ENCODE measurements at regions not wholly inside any gene's neighbourhood (a gene's known extent, or its start where the extent isn't known, plus 50 kb on each side); places are given as distances from the start of the nearest gene placed in this dataset.

GRCh38 chr2:881204-881918 lies 69.3 kb upstream of the SNTG2 start:
- Histone ChIP-seq H3K27me3 (ENCODE audit: control insufficient read depth in 1 of 2, insufficient read depth in 2 of 2, low read length in 2 of 2) (peaks cover 18 to 87% of the 10 kb centered on the region in 2 experiments; a peak in 4 of 5 replicates), H3K4me2 (ENCODE audit: low read depth, low read length) (no peak overlapping the region), H3K27ac (ENCODE audit: extremely low read length, insufficient read depth, low read length) (no peak overlapping the region), H3K4me3 (replicated peaks in 1 of 3; ENCODE audit: insufficient read depth in 1 of 3, low read depth in 2 of 3, low read length in 3 of 3) (no peak overlapping the region), H3K36me3 (replicated peaks in 1 of 2; ENCODE audit: control insufficient read depth in 1 of 2, insufficient read depth in 2 of 2, low read length in 2 of 2) (no peaks in the 10 kb centered on the region), H3K79me2 (ENCODE audit: insufficient read depth, low read length) (no peaks in the 10 kb centered on the region), H4K20me1 (ENCODE audit: insufficient read depth, low read length) (no peaks in the 10 kb centered on the region), H2AFZ (ENCODE audit: low read length) (no peak overlapping the region), H3K9ac (ENCODE audit: insufficient read depth, low read depth, low read length) (no peak overlapping the region), H3K9me3 (ENCODE audit: low read length) (no peaks in the 10 kb centered on the region), H3K4me1 (ENCODE audit: insufficient read depth, low read length) (no peaks in the 10 kb centered on the region)
- ATAC-seq, result no peak
- no peak for TF ChIP-seq ZNF691 (CRISPR knock-in tag; IDR thresholded peaks at IDR 0.05; ENCODE audit: borderline replicate concordance, low read depth)
- TF ChIP-seq HNRNPL (IDR thresholded peaks at IDR 0.05; ENCODE audit: low read depth, low read length), result no peak
- TF ChIP-seq ZNF33A (CRISPR knock-in tag; IDR thresholded peaks at IDR 0.05; ENCODE audit: borderline replicate concordance), result no peak
- TF ChIP-seq CCDC6 (CRISPR knock-in tag; IDR thresholded peaks at IDR 0.05), result no peak
- no peak for TF ChIP-seq ETV6 (CRISPR knock-in tag; conservative IDR thresholded peaks at IDR 0.05)
- TF ChIP-seq MTERF4 (CRISPR knock-in tag; IDR thresholded peaks at IDR 0.05), result no peak
- no peak for TF ChIP-seq LCORL (IDR thresholded peaks at IDR 0.05)
- TF ChIP-seq LCORL (CRISPR knock-in tag; IDR thresholded peaks at IDR 0.05), result no peak
- TF ChIP-seq ZNF44 (CRISPR knock-in tag; IDR thresholded peaks at IDR 0.05), result no peak
- TF ChIP-seq MATR3 (CRISPR knock-in tag; IDR thresholded peaks at IDR 0.05), result no peak
- 19% methylated on average over 7 of the region's 11 CpGs for WGBS (ENCODE audit: low lambda C conversion rate)
- no TSS peak for BruUV-seq (replicated peaks)
- POLR2A ChIA-PET, result no interaction called here
- no peak for FAIRE-seq
- no peak for DNase-seq (ENCODE audit: low spot score)
- in situ Hi-C loops (cut with HindIII; ENCODE audit: extremely low pct_ligation_motif_present, low pct_unique_long_range_greater_than_20kb) (no loop called here), intact Hi-C loops (cut with micrococcal nuclease; ENCODE audit: unreplicated experiment) (no loop called here)
- CTCF ChIA-PET (ENCODE audit: low intra/inter-chr PET ratio, low total read pairs), result no interaction called here
